ENCODE measurements at regions not wholly inside any gene's neighbourhood (a gene's known extent, or its start where the extent isn't known, plus 50 kb on each side); places are given as distances from the start of the nearest gene placed in this dataset.

DNA sequence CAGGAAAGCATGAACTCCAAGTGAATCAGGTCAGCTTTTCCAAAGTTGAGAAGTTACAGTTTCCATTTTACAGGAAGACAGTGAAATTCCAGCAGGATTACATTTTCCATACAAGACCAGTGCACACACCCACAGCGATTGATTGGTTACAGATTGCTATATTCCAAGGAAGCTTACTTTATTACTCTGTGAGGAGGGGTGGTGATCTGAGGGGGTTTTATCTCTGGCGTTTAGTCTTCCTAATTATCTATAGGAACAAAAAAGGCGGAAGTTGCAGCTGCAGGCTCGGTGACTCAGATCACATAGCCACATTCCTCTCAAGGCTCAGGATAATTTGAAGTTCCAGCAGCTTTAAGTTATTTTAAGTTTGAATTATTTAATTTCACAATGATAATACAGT, 450.4 kb upstream of the NMUR2 start:
- Histone ChIP-seq H3K4me1 (no peaks in the 10 kb centered on the region), H3K27me3 (no peaks in the 10 kb centered on the region), H3K36me3 (no peaks in the 10 kb centered on the region), H3K4me3 (ENCODE audit: low read depth, low read length) (no peak overlapping the region), H3K9me3 (no peaks in the 10 kb centered on the region)
- DNase-seq, result no peak
- TF ChIP-seq, protein P1, sequence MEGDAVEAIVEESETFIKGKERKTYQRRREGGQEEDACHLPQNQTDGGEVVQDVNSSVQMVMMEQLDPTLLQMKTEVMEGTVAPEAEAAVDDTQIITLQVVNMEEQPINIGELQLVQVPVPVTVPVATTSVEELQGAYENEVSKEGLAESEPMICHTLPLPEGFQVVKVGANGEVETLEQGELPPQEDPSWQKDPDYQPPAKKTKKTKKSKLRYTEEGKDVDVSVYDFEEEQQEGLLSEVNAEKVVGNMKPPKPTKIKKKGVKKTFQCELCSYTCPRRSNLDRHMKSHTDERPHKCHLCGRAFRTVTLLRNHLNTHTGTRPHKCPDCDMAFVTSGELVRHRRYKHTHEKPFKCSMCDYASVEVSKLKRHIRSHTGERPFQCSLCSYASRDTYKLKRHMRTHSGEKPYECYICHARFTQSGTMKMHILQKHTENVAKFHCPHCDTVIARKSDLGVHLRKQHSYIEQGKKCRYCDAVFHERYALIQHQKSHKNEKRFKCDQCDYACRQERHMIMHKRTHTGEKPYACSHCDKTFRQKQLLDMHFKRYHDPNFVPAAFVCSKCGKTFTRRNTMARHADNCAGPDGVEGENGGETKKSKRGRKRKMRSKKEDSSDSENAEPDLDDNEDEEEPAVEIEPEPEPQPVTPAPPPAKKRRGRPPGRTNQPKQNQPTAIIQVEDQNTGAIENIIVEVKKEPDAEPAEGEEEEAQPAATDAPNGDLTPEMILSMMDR (IDR thresholded peaks at IDR 0.05; ENCODE audit: low read depth, low read length), result no peak

DNA sequence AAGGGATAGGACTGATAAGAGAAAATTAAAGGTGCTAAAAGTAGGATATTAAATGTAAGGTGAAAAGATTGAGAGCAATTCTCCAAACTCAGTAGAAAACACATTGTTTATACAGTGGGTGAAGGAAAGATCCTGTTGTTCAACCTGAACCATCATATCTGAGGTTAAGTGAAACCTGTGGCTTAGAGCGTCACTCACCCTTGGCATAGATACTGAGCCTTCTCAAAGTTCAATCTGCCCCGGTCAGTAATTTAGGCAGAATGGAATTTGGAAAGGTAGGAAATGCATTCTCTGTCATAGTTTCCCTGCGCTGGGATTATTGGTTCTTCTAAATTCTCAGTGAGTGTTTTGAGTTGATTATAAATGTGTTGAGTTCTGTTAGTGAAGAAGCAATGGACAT, 456.2 kb upstream of the NMUR2 start:
- Histone ChIP-seq H3K27me3 (no peaks in the 10 kb centered on the region), H3K4me1 (no peaks in the 10 kb centered on the region), H3K9me3 (no peaks in the 10 kb centered on the region), H3K4me3 (ENCODE audit: low read depth, low read length) (no peak overlapping the region), H3K36me3 (no peaks in the 10 kb centered on the region)
- TF ChIP-seq, protein P1 (IDR thresholded peaks at IDR 0.05; ENCODE audit: low read depth, low read length), result no peak
- no peak for DNase-seq

DNA sequence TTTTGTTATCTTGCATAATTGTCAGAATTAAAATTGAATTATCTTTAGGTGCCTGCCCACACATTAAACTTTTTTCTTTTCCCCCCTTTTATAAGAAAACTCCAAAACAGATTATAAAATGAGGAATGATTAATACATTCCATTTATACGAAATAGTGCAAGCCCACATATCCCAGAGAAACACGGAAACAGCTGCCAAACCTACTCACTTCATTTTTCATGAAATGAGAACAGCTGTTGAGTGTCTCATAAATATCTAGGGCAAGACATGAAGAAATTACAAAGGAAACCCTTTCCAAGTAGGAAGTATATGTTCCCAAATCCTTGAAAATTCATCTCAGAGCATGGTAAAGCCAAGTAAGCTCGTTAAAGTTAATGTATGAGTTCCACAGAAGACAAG, 459.4 kb upstream of the NMUR2 start:
- H3K27me3 ChIP-seq, result no peaks in the 10 kb centered on the region
- TF ChIP-seq, protein P1 (IDR thresholded peaks at IDR 0.05; ENCODE audit: low read depth, low read length), result no peak
- no peaks in the 10 kb centered on the region for H3K4me1 ChIP-seq
- no peaks in the 10 kb centered on the region for H3K36me3 ChIP-seq
- H3K4me3 ChIP-seq (ENCODE audit: low read depth, low read length), result no peak overlapping the region
- DNase-seq, result no peak
- H3K9me3 ChIP-seq, result no peaks in the 10 kb centered on the region

DNA sequence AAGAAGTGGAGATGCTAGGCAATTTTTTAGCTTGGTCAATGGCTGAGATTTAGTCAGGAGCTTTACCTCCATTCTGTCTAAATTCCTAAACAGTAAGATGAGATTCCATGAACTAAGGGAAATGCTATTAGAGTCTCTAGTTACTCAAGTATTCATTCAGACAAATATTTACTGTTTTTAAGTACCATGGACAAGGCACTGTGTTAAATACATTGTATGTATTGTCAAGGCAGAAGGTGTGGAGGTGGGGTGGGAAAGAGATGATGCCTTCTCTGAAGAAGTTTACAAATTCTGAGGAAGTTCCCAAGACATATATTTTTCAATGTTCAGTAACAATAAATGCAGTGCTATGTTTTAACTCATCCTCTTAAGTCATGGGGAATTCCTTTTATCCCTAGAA, 459.9 kb upstream of the NMUR2 start:
- no peaks in the 10 kb centered on the region for H3K36me3 ChIP-seq
- no peaks in the 10 kb centered on the region for H3K9me3 ChIP-seq
- H3K27me3 ChIP-seq, result no peaks in the 10 kb centered on the region
- TF ChIP-seq, protein P1 (IDR thresholded peaks at IDR 0.05; ENCODE audit: low read depth, low read length), result no peak
- H3K4me3 ChIP-seq (ENCODE audit: low read depth, low read length), result no peak overlapping the region
- H3K4me1 ChIP-seq, result no peaks in the 10 kb centered on the region
- no peak for DNase-seq

DNA sequence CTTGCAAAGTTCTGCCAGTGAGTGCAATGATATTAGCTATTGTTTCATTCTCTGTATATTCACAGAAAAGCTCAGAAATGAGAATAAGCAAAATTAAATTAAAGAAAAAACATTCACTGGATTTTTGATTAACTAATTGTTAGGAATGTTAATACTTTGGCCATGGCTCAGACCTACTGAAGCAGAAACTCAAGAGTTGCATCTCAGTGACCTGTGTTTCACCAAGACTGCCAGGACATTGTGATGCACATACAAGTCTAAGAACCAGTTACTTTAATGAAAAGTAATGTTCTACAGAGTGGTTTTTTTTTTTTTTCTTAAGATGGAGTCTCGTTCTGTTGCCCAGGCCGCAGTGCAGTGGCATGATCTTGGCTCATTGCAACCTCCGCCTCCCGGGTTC, 464.9 kb upstream of the NMUR2 start:
- Histone ChIP-seq H3K9me3 (no peaks in the 10 kb centered on the region), H3K27me3 (no peaks in the 10 kb centered on the region), H3K4me1 (no peaks in the 10 kb centered on the region), H3K4me3 (ENCODE audit: low read depth, low read length) (no peak overlapping the region), H3K36me3 (no peaks in the 10 kb centered on the region)
- TF ChIP-seq, protein P1 (IDR thresholded peaks at IDR 0.05; ENCODE audit: low read depth, low read length), result no peak
- no peak for DNase-seq

DNA sequence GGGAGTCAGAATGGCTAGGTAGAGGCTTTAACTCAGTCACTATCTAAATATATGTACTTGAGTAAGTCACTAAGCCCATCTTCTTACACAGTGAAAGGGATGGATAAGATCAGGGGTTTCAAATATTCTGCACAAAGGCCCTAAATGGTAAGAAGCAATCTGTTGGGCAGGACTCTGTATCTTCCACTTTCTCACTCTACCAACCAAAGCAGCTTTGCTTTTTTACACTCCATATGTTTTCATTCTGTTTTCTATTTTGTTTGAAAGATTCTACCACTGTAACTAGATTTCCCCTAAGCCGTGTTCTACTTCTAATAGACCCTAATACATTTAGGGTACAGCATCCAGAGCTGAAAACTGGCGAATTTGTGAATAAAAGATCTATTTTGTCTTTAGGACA, 477.5 kb upstream of the NMUR2 start:
- Histone ChIP-seq H3K27me3 (no peaks in the 10 kb centered on the region), H3K4me3 (ENCODE audit: low read depth, low read length) (no peak overlapping the region), H3K9me3 (no peaks in the 10 kb centered on the region), H3K4me1 (no peaks in the 10 kb centered on the region), H3K36me3 (no peaks in the 10 kb centered on the region)
- no peak for DNase-seq
- TF ChIP-seq, protein P1 (IDR thresholded peaks at IDR 0.05; ENCODE audit: low read depth, low read length), result no peak

All from BE2C (cell line).